SHP77 (cell line): ENCODE measurements at regions not wholly inside any gene's neighbourhood (a gene's known extent, or its start where the extent isn't known, plus 50 kb on each side); places are given as distances from the start of the nearest gene placed in this dataset.

Source experiments
- DNase-seq, 2 experiments: peaks; one replicate each; lab custom pipeline; 2025; lab: John Stamatoyannopoulos, UW

DNA sequence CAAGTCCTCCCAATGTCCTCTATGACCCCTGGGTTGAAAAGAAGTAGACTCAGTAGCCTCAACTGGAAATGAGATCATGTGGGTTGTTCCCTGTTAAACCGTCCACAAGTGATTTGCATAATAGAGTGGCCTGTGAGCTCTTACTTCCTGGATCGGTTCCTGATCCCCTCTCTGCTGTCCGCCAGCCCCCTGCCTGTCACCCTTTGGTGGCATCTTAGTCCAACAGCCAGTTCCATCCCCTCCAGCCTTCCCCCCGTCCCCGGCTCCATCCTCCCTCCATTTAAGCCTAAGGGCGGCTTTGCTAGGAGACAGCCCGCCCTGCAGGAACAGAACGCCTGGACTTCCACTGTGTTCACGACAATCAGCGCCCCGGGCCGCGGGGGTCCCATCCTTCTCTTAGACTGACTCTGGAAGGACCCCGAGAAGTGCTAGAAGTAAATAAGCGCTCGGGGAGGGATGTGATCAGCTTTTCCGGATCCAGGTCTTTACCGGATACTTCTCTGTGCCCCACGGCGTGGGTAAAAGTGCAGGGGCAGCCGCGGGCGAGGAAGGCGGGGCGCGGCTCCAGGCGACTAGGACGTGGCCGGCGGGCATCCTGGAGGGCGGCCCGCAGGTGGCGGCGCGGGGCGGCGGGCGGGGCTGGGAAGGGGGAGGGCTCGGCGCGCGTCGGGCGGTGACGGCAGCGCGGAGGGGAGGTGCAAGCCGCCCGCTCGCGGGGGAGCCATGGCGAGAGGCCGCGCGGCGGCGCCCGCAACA is 51.2 kb upstream of the ULK4 start:
- peak; percentile 34 to 71 for DNase-seq

DNA sequence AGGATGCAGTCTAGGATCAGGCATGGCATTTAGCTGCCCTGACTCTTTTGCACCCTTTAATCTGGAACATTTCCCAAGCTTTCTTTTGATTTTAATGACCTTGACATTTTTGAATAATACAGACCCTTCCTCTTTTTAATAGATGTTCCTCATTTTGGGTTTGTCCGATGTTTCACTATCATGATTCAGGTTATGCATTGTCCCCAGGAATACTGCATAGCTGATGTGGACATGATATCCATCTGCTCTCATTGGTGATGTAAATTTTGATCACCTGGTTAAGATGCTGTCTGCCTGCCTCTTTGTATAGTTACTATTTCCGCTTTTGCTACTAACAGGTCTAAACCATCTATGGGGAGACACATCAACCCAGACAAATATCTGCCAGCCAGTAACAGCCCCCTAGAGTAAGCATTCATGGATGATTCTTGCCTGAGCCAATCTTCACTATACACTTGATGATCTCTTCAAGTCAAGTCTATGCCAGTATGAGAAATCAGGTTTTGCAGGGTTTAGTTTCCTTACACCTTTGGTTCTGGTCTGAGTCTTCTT is 50.6 kb upstream of the ULK4 start:
- no peak for DNase-seq
